IPS DF 4.7 (cell line): ENCODE measurements at regions not wholly inside any gene's neighbourhood (a gene's known extent, or its start where the extent isn't known, plus 50 kb on each side); places are given as distances from the start of the nearest gene placed in this dataset.
"Not testable (repeated sequence)": the region's sequence is repeated elsewhere in the genome, so short reads cannot be mapped to it uniquely, and the experiment has no call there.

Experiments used
- DNase-seq: peaks from one replicate; pipeline ENCODE4 v3.0.0-alpha.2; 2013; ENCODE audit warnings: low spot score; ENCODE audit errors: extremely low read depth

GRCh38 chr12:70008944-70009343 lies 183.9 kb downstream of the MYRFL start:
- DNase-seq = no peak

GRCh38 chr12:70011353-70011752 lies 186.3 kb downstream of the MYRFL start:
- DNase-seq = no peak

GRCh38 chr12:70013016-70013415 lies 188.0 kb downstream of the MYRFL start:
- not testable (repeated sequence) for DNase-seq

- no peak for DNase-seq
Measured at GRCh38 chr12:70028515-70028914, 203.5 kb downstream of the MYRFL start.

GRCh38 chr12:70028918-70029317 lies 203.9 kb downstream of the MYRFL start:
- no peak for DNase-seq

GRCh38 chr12:70031046-70031445 lies 206.0 kb downstream of the MYRFL start:
- DNase-seq = no peak

GRCh38 chr12:70032076-70032475 lies 207.0 kb downstream of the MYRFL start:
- no peak for DNase-seq

- no peak for DNase-seq
Measured at GRCh38 chr12:70033310-70033709, 208.3 kb downstream of the MYRFL start.

GRCh38 chr12:70040141-70040540 lies 203.1 kb upstream of the CNOT2 start:
- no peak for DNase-seq

- DNase-seq = no peak
Measured at GRCh38 chr12:70042675-70043074, 200.6 kb upstream of the CNOT2 start.

GRCh38 chr12:70043490-70044138 lies 199.6 kb upstream of the CNOT2 start:
- DNase-seq = no peak

GRCh38 chr12:70044167-70044566 lies 199.1 kb upstream of the CNOT2 start:
- no peak for DNase-seq

GRCh38 chr12:70045036-70045435 lies 198.2 kb upstream of the CNOT2 start:
- DNase-seq = no peak

GRCh38 chr12:70045514-70045913 lies 197.7 kb upstream of the CNOT2 start:
- DNase-seq = no peak

- no peak for DNase-seq
Measured at GRCh38 chr12:70048521-70049250, 194.5 kb upstream of the CNOT2 start.

GRCh38 chr12:70049596-70050360 lies 193.5 kb upstream of the CNOT2 start:
- no peak for DNase-seq

- no peak for DNase-seq
Measured at GRCh38 chr12:70052476-70052875, 190.8 kb upstream of the CNOT2 start.

- DNase-seq = no peak
Measured at GRCh38 chr12:70052931-70053497, 190.2 kb upstream of the CNOT2 start.

GRCh38 chr12:70059373-70059772 lies 183.9 kb upstream of the CNOT2 start:
- no peak for DNase-seq

- DNase-seq = no peak
Measured at GRCh38 chr12:70060634-70061033, 182.6 kb upstream of the CNOT2 start.

GRCh38 chr12:70068743-70069142 lies 174.5 kb upstream of the CNOT2 start:
- no peak for DNase-seq
